Right atrium auricular region (tissue), 2 donors: ENCODE measurements at regions not wholly inside any gene's neighbourhood (a gene's known extent, or its start where the extent isn't known, plus 50 kb on each side); places are given as distances from the start of the nearest gene placed in this dataset.
"Not testable (repeated sequence)": the region's sequence is repeated elsewhere in the genome, so short reads cannot be mapped to it uniquely, and the experiment has no call there.

Experiments used
- DNase-seq: peaks from one replicate; pipeline ENCODE4 v3.0.0-alpha.2; 2019; ENCODE audit warnings: low spot score
- H3K27ac ChIP-seq, 2 donors: fragments of 200-600 bp; sonication (generic); 1 replicate in 1 of 2; 2 replicates in 1 of 2; pipeline ENCODE4 v1.5.1; 2016 to 2019
- H3K27me3 ChIP-seq, 2 donors: fragments of 200-600 bp; sonication (generic); one replicate each; pipeline versions ENCODE4 v1.5.1 to v1.6.0; 2017 to 2019
- H3K36me3 ChIP-seq: fragments of 200-600 bp; sonication (generic); one replicate; pipeline ENCODE4 v1.5.1; 2016
- H3K4me1 ChIP-seq, 2 donors: fragments of 200-600 bp; sonication (generic); one replicate each; pipeline versions ENCODE4 v1.5.1 to v1.6.0; 2017 to 2019
- H3K4me3 ChIP-seq, 2 donors: fragments of 200-600 bp; sonication (generic); 1 replicate in 1 of 2; 2 replicates in 1 of 2; pipeline ENCODE4 v1.5.1; 2017 to 2019; ENCODE audit warnings: mild to moderate bottlenecking in 1 of 2, moderate library complexity in 1 of 2
- H3K9me3 ChIP-seq, 2 donors: fragments of 200-600 bp; sonication (generic); one replicate each; pipeline ENCODE4 v1.5.1; 2019
- TF ChIP-seq, protein P1 (sequence below), 2 donors: fragments of 200-600 bp; sonication (generic); IDR thresholded peaks; one replicate each; pipeline ENCODE4 v1.5.1; 2019; ENCODE audit warnings: antibody characterized with exemption in 2 of 2

DNA sequence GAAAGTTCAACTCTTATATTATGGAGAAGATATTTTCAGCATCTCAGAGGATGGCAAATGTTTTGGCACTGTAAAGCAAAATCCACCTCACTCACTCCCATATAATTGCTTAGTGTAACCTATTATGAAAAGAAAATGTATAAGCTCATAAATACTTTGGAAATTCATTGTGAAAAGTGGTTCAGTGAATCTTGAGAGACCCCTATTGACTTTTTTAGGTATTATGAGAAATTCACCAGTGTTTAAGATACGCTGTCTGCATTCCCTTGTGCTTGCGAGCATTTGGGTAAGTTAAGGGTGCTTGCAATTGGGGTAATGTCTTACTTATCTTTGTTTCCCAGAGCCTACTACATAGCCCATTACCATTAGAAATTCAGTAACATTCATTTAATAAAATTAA is 66.3 kb upstream of the BMP5 start:
- Histone ChIP-seq H3K4me3 (no peak overlapping the region), H3K27me3 (no peaks in the 10 kb centered on the region), H3K27ac (no peak overlapping the region), H3K36me3 (no peaks in the 10 kb centered on the region), H3K9me3 (no peaks in the 10 kb centered on the region), H3K4me1 (no peaks in the 10 kb centered on the region)
- TF ChIP-seq, protein P1, sequence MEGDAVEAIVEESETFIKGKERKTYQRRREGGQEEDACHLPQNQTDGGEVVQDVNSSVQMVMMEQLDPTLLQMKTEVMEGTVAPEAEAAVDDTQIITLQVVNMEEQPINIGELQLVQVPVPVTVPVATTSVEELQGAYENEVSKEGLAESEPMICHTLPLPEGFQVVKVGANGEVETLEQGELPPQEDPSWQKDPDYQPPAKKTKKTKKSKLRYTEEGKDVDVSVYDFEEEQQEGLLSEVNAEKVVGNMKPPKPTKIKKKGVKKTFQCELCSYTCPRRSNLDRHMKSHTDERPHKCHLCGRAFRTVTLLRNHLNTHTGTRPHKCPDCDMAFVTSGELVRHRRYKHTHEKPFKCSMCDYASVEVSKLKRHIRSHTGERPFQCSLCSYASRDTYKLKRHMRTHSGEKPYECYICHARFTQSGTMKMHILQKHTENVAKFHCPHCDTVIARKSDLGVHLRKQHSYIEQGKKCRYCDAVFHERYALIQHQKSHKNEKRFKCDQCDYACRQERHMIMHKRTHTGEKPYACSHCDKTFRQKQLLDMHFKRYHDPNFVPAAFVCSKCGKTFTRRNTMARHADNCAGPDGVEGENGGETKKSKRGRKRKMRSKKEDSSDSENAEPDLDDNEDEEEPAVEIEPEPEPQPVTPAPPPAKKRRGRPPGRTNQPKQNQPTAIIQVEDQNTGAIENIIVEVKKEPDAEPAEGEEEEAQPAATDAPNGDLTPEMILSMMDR (IDR thresholded peaks at IDR 0.05): peak in 1 of 2 donors; percentile 27
- DNase-seq: no peak

DNA sequence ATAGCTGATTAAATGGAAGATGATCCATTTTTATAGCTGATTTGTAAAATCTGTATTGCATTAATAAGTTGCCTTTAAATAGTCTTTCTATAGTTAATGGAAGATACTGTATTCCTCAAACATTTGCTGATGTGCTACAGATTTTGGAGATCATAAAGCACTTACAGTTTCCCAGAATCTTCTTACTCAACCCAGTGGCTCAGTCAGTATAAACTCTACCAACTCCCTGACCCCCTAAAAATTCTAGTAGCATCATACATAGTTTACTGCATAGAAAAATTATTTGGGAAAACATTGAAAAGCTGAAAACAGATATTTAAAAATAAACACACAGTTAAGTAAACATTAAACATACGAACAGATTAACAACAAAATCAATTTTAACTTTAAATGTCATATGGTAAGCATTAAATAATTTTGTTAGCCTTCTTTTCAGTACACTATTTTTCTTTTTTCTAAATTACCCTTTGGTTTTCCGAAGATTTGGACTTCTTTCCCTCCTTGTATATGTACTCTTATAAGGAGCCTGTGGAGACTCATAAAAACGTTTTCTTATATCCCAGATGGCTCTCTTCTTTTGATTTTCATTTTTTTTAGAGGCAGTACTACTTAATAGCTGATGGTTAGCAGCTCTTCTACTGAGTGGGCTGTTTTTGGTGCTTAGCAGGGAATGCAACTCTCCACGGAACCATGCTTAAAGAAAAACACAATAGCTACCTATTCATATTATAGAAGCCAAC is 62.7 kb upstream of the BMP5 start:
- no peak for DNase-seq
- TF ChIP-seq, protein P1 (IDR thresholded peaks at IDR 0.05): no peak
- H3K4me3 ChIP-seq: no peak overlapping the region

DNA sequence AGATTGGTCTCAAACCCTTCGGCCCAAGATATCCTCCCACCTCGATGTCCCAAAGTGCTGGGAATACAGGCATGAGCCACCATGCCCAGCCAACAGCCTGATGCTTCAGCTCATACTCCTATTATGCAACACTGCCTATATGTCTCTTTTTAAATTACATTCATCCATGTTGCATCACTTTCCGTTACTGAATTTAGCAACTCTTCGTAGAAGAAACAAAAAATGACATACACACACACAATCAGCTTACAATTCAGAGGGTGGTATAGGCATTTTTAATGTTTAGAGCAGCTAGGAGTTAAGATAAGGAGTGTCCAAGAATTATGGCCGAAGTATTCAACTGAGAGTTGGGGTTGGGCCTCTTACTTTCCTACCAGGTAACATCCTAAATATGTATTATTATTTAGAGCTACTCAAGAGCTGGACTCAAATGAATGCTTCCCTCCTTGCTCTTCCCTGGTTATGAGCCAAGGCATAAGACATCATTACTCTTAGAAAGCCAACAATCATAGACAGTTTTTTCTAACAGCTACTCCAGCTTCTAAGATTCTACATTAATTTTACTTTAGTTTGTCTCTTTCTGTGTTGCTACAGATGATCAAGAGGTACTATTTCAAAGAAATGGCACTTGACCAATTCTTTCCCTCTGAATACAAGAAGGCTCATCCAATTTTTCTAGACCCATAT is 62.0 kb upstream of the BMP5 start:
- DNase-seq: no peak
- no peaks in the 10 kb centered on the region for H3K27me3 ChIP-seq
- TF ChIP-seq, protein P1 (IDR thresholded peaks at IDR 0.05): no peak
- no peaks in the 10 kb centered on the region for H3K9me3 ChIP-seq
- H3K27ac ChIP-seq: no peak overlapping the region
- no peak overlapping the region for H3K4me3 ChIP-seq
- no peaks in the 10 kb centered on the region for H3K36me3 ChIP-seq
- H3K4me1 ChIP-seq: no peaks in the 10 kb centered on the region

More for the DNA sequence above, 62.7 kb upstream of the BMP5 start:
- H3K36me3 ChIP-seq: no peaks in the 10 kb centered on the region
- H3K4me1 ChIP-seq: no peaks in the 10 kb centered on the region
- no peaks in the 10 kb centered on the region for H3K9me3 ChIP-seq
- no peak overlapping the region for H3K27ac ChIP-seq
- no peaks in the 10 kb centered on the region for H3K27me3 ChIP-seq

DNA sequence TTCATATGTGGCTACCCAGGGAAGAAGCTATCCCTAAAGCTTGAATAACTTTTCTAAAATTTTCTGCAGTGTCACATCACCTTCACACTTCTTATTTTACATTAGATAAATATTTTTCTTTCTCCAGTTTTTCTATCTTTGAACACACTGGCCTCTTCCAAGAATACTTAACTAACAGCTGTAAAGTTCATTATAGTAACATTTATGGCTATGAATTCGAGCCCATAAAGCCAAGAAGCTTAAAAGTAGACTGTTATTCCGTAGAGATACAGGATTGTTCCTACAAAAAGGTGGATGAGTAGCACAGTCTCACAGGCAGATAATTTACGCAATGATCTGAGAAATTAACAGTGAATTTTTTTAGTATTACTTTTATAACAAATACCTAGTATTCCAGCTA is 55.7 kb upstream of the BMP5 start:
- Histone ChIP-seq H3K9me3 (no peaks in the 10 kb centered on the region), H3K27me3 (no peaks in the 10 kb centered on the region), H3K36me3 (no peaks in the 10 kb centered on the region), H3K27ac (no peak overlapping the region), H3K4me1 (no peaks in the 10 kb centered on the region), H3K4me3 (no peak overlapping the region)
- TF ChIP-seq, protein P1 (IDR thresholded peaks at IDR 0.05): no peak
- DNase-seq: no peak

DNA sequence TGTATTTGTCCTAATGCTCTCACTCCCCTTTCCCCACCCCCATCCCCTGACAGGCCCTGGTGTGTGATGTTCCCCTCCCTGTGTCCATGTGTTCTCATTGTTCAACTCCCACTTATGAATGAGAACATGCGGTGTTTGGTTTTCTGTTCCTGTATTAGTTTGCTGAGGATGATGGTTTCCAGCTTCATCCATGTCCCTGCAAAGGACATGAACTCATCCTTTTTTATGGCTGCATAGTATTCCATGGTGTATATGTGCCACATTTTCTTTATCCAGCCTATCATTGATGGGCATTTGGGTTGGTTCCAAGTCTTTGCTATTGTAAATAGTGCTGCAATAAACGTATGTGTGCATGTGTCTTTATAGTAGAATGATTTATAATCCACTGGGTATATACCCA is 52.3 kb upstream of the BMP5 start:
- H3K4me1 ChIP-seq, H3K9me3 ChIP-seq, H3K27me3 ChIP-seq, H3K36me3 ChIP-seq, H3K4me3 ChIP-seq, DNase-seq, H3K27ac ChIP-seq: not testable (repeated sequence)

DNA sequence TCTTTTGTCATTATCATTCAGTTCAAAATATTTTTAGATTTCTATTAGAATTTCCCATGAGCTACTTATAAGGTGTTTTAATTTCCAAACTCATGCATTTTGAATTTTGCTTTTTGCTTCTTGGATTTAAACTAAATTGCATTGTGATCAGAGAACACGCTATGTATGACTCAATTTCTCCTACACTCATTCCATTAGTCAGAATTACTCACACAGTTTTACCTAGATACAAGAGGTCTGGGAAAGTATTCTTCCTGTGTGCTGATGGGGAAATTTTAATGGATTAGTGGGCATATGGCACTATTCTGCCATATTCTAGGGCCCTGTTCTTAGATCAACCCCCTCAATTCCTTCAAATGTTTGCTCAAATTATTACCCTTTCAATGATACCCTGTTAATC is 49.9 kb upstream of the BMP5 start:
- Histone ChIP-seq H3K4me1 (no peaks in the 10 kb centered on the region), H3K27me3 (no peaks in the 10 kb centered on the region), H3K27ac (no peak overlapping the region), H3K4me3 (no peak overlapping the region), H3K9me3 (no peaks in the 10 kb centered on the region), H3K36me3 (no peaks in the 10 kb centered on the region)
- TF ChIP-seq, protein P1 (IDR thresholded peaks at IDR 0.05): no peak
- DNase-seq: no peak
